IPS-18a (cell line): ENCODE measurements at regions not wholly inside any gene's neighbourhood (a gene's known extent, or its start where the extent isn't known, plus 50 kb on each side); places are given as distances from the start of the nearest gene placed in this dataset.

ENCODE experiments used
- H3K27ac ChIP-seq: one replicate; pipeline ENCODE4 v1.5.1; 2013; ENCODE audit warnings: low read length
- H3K27me3 ChIP-seq: one replicate; pipeline ENCODE4 v1.6.1; 2013; ENCODE audit warnings: mild to moderate bottlenecking, low read length; ENCODE audit not compliant: control insufficient read depth, insufficient read depth
- H3K36me3 ChIP-seq: one replicate; pipeline ENCODE4 v1.6.1; 2013; ENCODE audit warnings: low read depth, low read length; ENCODE audit not compliant: control insufficient read depth
- H3K4me1 ChIP-seq: one replicate; pipeline ENCODE4 v1.6.1; 2013; ENCODE audit warnings: low read depth, low read length; ENCODE audit not compliant: control insufficient read depth
- H3K4me3 ChIP-seq: one replicate; pipeline ENCODE4 v1.5.1; 2013; ENCODE audit warnings: low read length
- H3K9ac ChIP-seq: one replicate; pipeline ENCODE4 v1.6.1; 2013; ENCODE audit warnings: mild to moderate bottlenecking, low read length, moderate library complexity
- H3K9me3 ChIP-seq: one replicate; pipeline ENCODE4 v1.6.1; 2013; ENCODE audit warnings: low read depth, low read length; ENCODE audit not compliant: control insufficient read depth

- Histone ChIP-seq H3K9ac (no peak overlapping the region), H3K4me3 (no peak overlapping the region), H3K9me3 (no peaks in the 10 kb centered on the region), H3K4me1 (no peaks in the 10 kb centered on the region), H3K27me3 (no peaks in the 10 kb centered on the region), H3K27ac (no peak overlapping the region), H3K36me3 (no peaks in the 10 kb centered on the region)
Measured at GRCh38 chr7:84394219-84394618, 199.6 kb upstream of the SEMA3A start.

DNA sequence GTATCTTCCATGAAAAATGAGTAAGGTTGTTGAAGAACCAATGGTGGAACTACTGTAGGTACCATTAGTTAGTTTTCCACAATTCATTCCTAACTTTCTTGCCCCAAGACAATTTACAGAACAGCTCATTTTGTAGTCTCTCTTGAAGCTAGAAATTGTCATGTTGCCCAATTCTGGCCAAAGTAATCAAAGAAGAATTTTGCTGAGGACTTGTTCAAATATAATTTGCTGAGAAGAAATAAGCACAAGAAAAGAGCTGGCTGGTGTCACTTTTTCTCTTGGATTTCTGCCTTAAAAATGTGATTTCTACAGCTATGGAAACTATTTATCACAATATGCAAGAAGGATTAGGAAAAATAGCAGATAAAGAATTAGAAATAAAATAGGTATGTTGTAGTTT is 199.2 kb upstream of the SEMA3A start:
- Histone ChIP-seq H3K27me3 (no peaks in the 10 kb centered on the region), H3K9me3 (no peaks in the 10 kb centered on the region), H3K4me3 (no peak overlapping the region), H3K36me3 (no peaks in the 10 kb centered on the region), H3K27ac (no peak overlapping the region), H3K4me1 (no peaks in the 10 kb centered on the region), H3K9ac (no peak overlapping the region)

DNA sequence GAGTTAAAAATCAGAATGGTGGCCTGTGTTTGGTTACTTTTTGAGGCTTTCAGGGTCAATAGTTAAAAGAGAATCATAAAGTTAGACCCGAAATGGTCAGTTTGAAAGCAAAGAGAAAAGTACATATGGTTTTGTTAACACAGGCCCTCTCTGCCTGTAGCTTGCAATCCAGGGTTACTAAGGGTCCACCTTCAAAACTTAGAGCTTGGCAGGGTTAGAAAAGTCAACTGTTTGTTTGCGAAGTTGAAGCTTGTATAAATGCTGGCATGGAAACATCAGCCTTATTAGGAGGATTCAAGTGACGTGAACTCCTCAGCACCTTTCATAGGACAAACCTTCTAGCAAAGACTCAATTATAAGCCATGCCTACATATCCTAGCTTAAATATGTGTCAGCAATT is 196.3 kb upstream of the SEMA3A start:
- Histone ChIP-seq H3K4me1 (no peaks in the 10 kb centered on the region), H3K9ac (no peak overlapping the region), H3K36me3 (no peaks in the 10 kb centered on the region), H3K4me3 (no peak overlapping the region), H3K27me3 (no peaks in the 10 kb centered on the region), H3K9me3 (no peaks in the 10 kb centered on the region), H3K27ac (no peak overlapping the region)

GRCh38 chr7:84389242-84389641 is 194.7 kb upstream of the SEMA3A start:
- no peaks in the 10 kb centered on the region for H3K27me3 ChIP-seq
- H3K4me1 ChIP-seq, result no peaks in the 10 kb centered on the region
- no peaks in the 10 kb centered on the region for H3K36me3 ChIP-seq
- H3K9me3 ChIP-seq, result no peaks in the 10 kb centered on the region
- H3K9ac ChIP-seq, result no peak overlapping the region
- H3K4me3 ChIP-seq, result no peak overlapping the region
- no peak overlapping the region for H3K27ac ChIP-seq

DNA sequence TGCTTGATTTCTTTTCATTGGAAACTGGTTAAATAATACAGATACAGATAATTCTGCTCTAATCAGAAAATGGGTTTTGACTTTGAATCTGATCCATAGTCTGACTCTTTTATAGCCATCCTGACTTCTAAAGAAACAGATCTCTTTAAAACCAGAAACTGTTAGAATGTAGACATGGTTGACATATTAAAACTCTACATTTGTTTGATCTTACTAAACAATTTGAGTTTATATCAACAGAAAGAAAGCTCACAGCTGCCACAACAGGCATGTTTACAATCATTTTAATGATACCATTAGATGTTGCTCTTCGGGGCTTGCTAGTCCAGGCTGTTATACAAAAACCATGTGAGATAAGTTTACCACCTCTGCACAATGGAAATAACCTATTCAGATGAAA is 193.0 kb upstream of the SEMA3A start:
- Histone ChIP-seq H3K9me3 (no peaks in the 10 kb centered on the region), H3K4me3 (no peak overlapping the region)

DNA sequence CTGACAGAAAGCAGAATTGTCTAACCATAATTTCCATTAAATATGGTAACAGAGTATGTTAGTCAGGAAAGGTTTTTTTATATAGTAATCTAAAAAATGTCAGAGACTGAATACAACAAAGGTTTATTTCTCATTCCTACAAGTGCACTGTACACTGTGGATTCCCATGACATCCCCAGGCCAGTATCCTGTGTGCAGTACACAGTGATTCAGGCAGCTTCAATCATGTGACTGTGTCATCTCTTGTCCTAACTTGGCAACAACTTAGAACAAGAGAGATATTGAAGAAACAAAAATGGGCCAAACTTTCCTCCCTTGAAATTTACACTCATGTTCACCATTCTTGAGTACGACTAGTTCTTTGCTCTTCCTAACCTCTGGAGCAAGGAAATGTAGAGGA is 189.8 kb upstream of the SEMA3A start:
- no peak overlapping the region for H3K27ac ChIP-seq
- no peaks in the 10 kb centered on the region for H3K27me3 ChIP-seq
- H3K4me3 ChIP-seq, result no peak overlapping the region
- no peaks in the 10 kb centered on the region for H3K9me3 ChIP-seq
- H3K9ac ChIP-seq, result no peak overlapping the region
- H3K4me1 ChIP-seq, result no peaks in the 10 kb centered on the region
- H3K36me3 ChIP-seq, result no peaks in the 10 kb centered on the region

More for the DNA sequence above, 193.0 kb upstream of the SEMA3A start:
- Histone ChIP-seq H3K4me1 (no peaks in the 10 kb centered on the region), H3K27ac (no peak overlapping the region), H3K36me3 (no peaks in the 10 kb centered on the region), H3K9ac (no peak overlapping the region), H3K27me3 (no peaks in the 10 kb centered on the region)

GRCh38 chr7:84379446-84379845 is 184.9 kb upstream of the SEMA3A start:
- Histone ChIP-seq H3K4me3 (no peak overlapping the region), H3K27me3 (no peaks in the 10 kb centered on the region), H3K27ac (no peak overlapping the region), H3K4me1 (no peaks in the 10 kb centered on the region), H3K9ac (no peak overlapping the region), H3K36me3 (no peaks in the 10 kb centered on the region), H3K9me3 (no peaks in the 10 kb centered on the region)

GRCh38 chr7:84372712-84373111 is 178.1 kb upstream of the SEMA3A start:
- H3K9ac ChIP-seq, result no peak overlapping the region
- H3K4me3 ChIP-seq, result no peak overlapping the region
- H3K9me3 ChIP-seq, result no peaks in the 10 kb centered on the region
- no peak overlapping the region for H3K27ac ChIP-seq
- H3K36me3 ChIP-seq, result no peaks in the 10 kb centered on the region
- H3K27me3 ChIP-seq, result no peaks in the 10 kb centered on the region
- no peaks in the 10 kb centered on the region for H3K4me1 ChIP-seq

GRCh38 chr7:84372155-84372621 is 177.6 kb upstream of the SEMA3A start:
- no peaks in the 10 kb centered on the region for H3K9me3 ChIP-seq
- H3K36me3 ChIP-seq, result no peaks in the 10 kb centered on the region
- H3K4me1 ChIP-seq, result no peaks in the 10 kb centered on the region
- no peak overlapping the region for H3K9ac ChIP-seq
- no peaks in the 10 kb centered on the region for H3K27me3 ChIP-seq
- no peak overlapping the region for H3K27ac ChIP-seq
- no peak overlapping the region for H3K4me3 ChIP-seq

- H3K4me3 ChIP-seq, result no peak overlapping the region
- H3K9me3 ChIP-seq, result no peaks in the 10 kb centered on the region
- H3K36me3 ChIP-seq, result no peaks in the 10 kb centered on the region
- H3K27me3 ChIP-seq, result no peaks in the 10 kb centered on the region
- no peaks in the 10 kb centered on the region for H3K4me1 ChIP-seq
- H3K27ac ChIP-seq, result no peak overlapping the region
- H3K9ac ChIP-seq, result no peak overlapping the region
Measured at GRCh38 chr7:84370114-84370513, 175.5 kb upstream of the SEMA3A start.

DNA sequence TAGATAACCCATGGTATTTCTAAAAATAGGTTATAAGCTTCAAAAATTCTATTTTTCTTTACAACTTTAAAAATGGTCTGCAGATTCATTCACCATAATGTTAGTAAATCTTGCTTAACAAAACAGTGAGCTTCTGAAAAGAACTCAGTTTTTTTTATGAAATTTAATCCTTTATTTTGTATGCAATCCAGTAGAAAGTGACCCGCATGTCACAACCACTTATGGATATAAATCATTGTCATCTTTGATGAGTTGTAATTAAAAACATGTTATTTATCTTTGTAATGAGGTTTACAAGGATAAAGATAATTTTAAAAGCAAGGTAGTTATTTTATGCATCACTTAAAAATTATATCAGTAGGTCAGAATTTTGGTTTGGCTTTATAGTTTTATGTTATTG is 173.5 kb upstream of the SEMA3A start:
- Histone ChIP-seq H3K36me3 (no peaks in the 10 kb centered on the region), H3K9me3 (no peaks in the 10 kb centered on the region), H3K27ac (no peak overlapping the region), H3K4me1 (no peaks in the 10 kb centered on the region), H3K27me3 (no peaks in the 10 kb centered on the region), H3K9ac (no peak overlapping the region), H3K4me3 (no peak overlapping the region)

DNA sequence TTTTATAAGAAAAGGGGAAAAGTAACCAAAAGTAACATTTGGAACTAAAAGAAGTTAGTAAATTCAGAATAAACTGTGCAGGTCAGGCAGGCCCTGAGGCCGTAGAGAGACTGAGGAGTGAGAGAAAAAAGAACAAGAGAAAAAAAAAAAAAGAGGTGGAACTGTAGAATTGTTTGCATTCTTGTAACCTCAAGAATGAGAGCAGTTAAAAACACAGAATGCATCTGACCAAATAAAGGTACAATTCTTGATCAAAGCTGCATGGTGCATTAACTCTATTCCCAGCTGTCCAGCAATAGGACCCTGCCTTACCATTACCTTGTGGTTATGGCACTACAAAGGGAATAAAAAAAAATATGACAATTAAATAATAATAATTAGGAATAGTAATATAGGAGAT is 170.1 kb upstream of the SEMA3A start:
- Histone ChIP-seq H3K4me1 (no peaks in the 10 kb centered on the region), H3K9ac (no peak overlapping the region), H3K36me3 (no peaks in the 10 kb centered on the region), H3K9me3 (no peaks in the 10 kb centered on the region), H3K4me3 (no peak overlapping the region), H3K27me3 (no peaks in the 10 kb centered on the region), H3K27ac (no peak overlapping the region)
